AG09309 (cell line): ENCODE measurements at regions not wholly inside any gene's neighbourhood (a gene's known extent, or its start where the extent isn't known, plus 50 kb on each side); places are given as distances from the start of the nearest gene placed in this dataset.

Experiments
- DNase-seq: peaks from one replicate; pipeline ENCODE4 v3.0.0-alpha.2; 2010; ENCODE audit warnings: low read depth
- H3K4me3 ChIP-seq: 2 replicates; pipeline ENCODE4 v1.5.1; 2011; ENCODE audit warnings: mild to moderate bottlenecking, low read depth, low read length, moderate library complexity; ENCODE audit not compliant: control insufficient read depth
- TF ChIP-seq, protein P1 (sequence below): IDR thresholded peaks from 2 replicates; pipeline ENCODE4 v1.5.1; 2011; ENCODE audit warnings: mild to moderate bottlenecking, low read depth, low read length, inconsistent platforms; ENCODE audit not compliant: insufficient read depth, control insufficient read depth; ENCODE audit errors: missing control alignments

GRCh38 chr20:52443874-52444273 is 252.3 kb upstream of the ZFP64 start:
- no peak for DNase-seq
- no peak overlapping the region for H3K4me3 ChIP-seq
- TF ChIP-seq, protein P1, sequence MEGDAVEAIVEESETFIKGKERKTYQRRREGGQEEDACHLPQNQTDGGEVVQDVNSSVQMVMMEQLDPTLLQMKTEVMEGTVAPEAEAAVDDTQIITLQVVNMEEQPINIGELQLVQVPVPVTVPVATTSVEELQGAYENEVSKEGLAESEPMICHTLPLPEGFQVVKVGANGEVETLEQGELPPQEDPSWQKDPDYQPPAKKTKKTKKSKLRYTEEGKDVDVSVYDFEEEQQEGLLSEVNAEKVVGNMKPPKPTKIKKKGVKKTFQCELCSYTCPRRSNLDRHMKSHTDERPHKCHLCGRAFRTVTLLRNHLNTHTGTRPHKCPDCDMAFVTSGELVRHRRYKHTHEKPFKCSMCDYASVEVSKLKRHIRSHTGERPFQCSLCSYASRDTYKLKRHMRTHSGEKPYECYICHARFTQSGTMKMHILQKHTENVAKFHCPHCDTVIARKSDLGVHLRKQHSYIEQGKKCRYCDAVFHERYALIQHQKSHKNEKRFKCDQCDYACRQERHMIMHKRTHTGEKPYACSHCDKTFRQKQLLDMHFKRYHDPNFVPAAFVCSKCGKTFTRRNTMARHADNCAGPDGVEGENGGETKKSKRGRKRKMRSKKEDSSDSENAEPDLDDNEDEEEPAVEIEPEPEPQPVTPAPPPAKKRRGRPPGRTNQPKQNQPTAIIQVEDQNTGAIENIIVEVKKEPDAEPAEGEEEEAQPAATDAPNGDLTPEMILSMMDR, result no peak

GRCh38 chr20:52441710-52442109 is 250.1 kb upstream of the ZFP64 start:
- no peak for DNase-seq
- H3K4me3 ChIP-seq, result no peak overlapping the region
- TF ChIP-seq, protein P1, result no peak

DNA sequence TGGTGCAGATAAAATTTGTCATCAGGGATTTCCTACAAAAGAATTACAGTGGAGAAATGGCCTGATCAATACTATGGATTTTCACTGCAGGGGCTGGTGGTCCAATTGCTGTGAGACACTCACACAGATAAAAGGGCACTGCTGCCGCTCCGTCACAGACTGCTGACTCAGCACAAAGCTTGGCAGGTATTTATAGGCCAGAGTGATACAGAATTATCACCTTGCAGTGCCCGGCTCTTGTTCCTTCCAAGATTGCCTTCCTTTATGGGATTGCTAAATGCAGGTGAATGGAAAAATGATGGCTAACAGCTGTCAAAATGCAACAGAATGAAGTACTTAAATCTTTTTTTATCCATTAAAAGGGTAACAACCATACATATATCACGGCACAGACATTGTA is 247.8 kb upstream of the ZFP64 start:
- no peak overlapping the region for H3K4me3 ChIP-seq
- no peak for DNase-seq
- TF ChIP-seq, protein P1, result no peak

DNA sequence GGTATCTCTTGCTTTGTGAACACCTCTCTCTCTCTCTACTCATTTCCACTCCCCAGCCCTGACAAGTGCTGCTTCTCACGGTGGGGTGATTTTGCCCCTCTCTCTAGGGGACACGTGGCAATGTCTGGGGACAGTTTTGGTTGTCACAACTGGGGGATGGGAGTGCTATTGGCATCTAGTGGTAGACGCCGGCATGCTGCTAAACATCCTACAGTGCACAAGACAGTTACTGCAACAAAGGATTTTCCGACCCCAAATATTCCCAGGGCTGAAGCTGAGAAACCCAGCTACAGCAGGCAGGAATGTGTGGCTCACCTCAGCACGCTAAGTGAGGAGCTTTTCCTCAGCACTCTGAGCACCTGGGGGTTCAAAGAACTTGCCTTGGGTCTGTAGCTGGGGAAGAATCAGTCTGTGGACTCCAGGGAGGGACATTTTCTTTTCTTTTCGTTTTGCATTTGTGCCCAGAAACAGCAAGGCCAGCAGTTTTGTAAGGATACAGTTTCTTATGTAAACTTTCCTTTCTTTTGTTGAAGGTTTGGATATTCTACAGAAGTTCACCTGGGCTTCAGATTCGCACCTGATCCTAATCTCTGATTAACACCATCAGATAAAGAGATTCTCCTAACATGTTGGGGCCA is 246.9 kb upstream of the ZFP64 start:
- H3K4me3 ChIP-seq, result no peak overlapping the region
- TF ChIP-seq, protein P1, result no peak
- DNase-seq, result no peak

DNA sequence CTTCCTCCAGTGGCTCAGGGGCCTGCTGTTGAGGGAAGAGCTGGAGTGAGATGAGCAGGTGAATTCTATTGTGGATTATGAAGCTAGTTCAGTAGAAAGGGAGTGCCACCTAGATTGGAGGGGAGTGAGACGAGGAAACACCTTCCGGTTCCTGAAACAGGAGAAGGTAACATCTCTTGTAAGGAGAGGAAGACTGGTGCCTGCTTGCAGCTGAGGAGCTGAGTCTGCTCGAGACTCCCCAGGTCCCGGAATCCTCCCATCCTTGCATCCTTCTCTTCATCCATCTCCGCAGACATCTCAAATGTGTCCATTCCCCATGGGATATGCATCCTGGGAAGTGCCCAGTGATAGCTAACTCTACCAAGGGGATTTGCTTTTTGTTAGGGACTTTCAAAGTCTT is 242.9 kb upstream of the ZFP64 start:
- TF ChIP-seq, protein P1, result no peak
- no peak for DNase-seq
- H3K4me3 ChIP-seq, result no peak overlapping the region

DNA sequence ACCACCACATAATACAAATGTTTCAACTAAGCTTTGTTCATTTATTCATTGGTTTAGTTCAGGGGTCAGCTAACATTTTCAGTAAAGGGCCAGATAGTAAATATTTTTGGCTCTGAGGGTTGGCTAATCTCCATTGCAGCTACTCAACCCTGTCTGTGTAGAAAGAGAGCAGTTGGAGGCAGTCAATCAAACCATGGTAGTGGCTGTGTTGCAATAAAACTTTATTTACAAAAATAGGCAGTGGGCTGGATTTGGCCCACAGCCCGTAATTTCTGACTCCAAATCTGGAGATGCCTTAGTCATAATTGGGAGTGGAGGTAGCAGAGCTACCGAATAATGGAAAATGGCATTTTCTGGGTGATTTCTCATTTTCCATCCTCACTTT is 242.5 kb upstream of the ZFP64 start:
- TF ChIP-seq, protein P1, result no peak
- no peak for DNase-seq
- H3K4me3 ChIP-seq, result no peak overlapping the region
